GM12891 (cell line): ENCODE measurements at regions not wholly inside any gene's neighbourhood (a gene's known extent, or its start where the extent isn't known, plus 50 kb on each side); places are given as distances from the start of the nearest gene placed in this dataset.

Experiments
- DNase-seq: peaks from one replicate; pipeline ENCODE4 v3.0.0; 2011; ENCODE audit warnings: low spot score; ENCODE audit not compliant: insufficient read length
- FAIRE-seq: peaks from 2 replicates; lab custom pipeline; 2011; peaks lifted over from hg19 to GRCh38; lab: Jason Lieb, UNC
- PAX5 ChIP-seq: IDR thresholded peaks from 2 replicates; pipeline ENCODE4 v1.6.1; 2011; ENCODE audit warnings: low read length, moderate library complexity, mild to moderate bottlenecking; ENCODE audit not compliant: insufficient read depth, severe bottlenecking
- POLR2A ChIP-seq: IDR thresholded peaks from 2 replicates; pipeline ENCODE4 v1.6.1; 2011; ENCODE audit warnings: low read depth, low read length, control low read depth
- POLR2AphosphoS5 ChIP-seq: IDR thresholded peaks from 2 replicates; pipeline ENCODE4 v1.6.1; 2011; ENCODE audit warnings: low read depth, low read length, control low read depth
- POU2F2 ChIP-seq: IDR thresholded peaks from 2 replicates; pipeline ENCODE4 v1.6.1; 2011; ENCODE audit warnings: low read depth, mild to moderate bottlenecking, control low read depth, low read length, moderate library complexity
- SPI1 ChIP-seq: IDR thresholded peaks from 2 replicates; pipeline ENCODE4 v1.6.1; 2011; ENCODE audit warnings: low read depth, low read length, control low read depth
- TAF1 ChIP-seq: IDR thresholded peaks from 2 replicates; pipeline ENCODE4 v1.6.1; 2011; ENCODE audit warnings: low read depth, low read length, control low read depth

GRCh38 chr3:94539937-94540336 lies 477.1 kb downstream of the NSUN3 start:
- no peak for FAIRE-seq
- TF ChIP-seq SPI1 (no peak), POLR2A (no peak), POLR2AphosphoS5 (no peak)
- no peak for DNase-seq

GRCh38 chr3:94543161-94543560 lies 480.3 kb downstream of the NSUN3 start:
- DNase-seq (no peak), FAIRE-seq (no peak)
- TF ChIP-seq POLR2A: no peak
- TF ChIP-seq POLR2AphosphoS5: no peak
- TF ChIP-seq SPI1: no peak
- no peak for TF ChIP-seq POU2F2
- TF ChIP-seq PAX5: no peak
- TF ChIP-seq TAF1: no peak

GRCh38 chr3:94544131-94544789 lies 481.4 kb downstream of the NSUN3 start:
- no peak for DNase-seq
- FAIRE-seq: no peak
- TF ChIP-seq PAX5: no peak
- TF ChIP-seq SPI1: no peak
- no peak for TF ChIP-seq POLR2AphosphoS5
- no peak for TF ChIP-seq POU2F2
- no peak for TF ChIP-seq POLR2A
- no peak for TF ChIP-seq TAF1

- TF ChIP-seq PAX5 (no peak), SPI1 (no peak), POU2F2 (no peak), POLR2A (no peak), TAF1 (no peak), POLR2AphosphoS5 (no peak)
- FAIRE-seq (no peak), DNase-seq (no peak)
Observed at GRCh38 chr3:94548581-94549316, 485.9 kb downstream of the NSUN3 start.

- DNase-seq (no peak), FAIRE-seq (no peak)
- TF ChIP-seq POU2F2: no peak
Observed at GRCh38 chr3:94561094-94561493, 498.2 kb downstream of the NSUN3 start.

GRCh38 chr3:94564247-94564646 lies 501.4 kb downstream of the NSUN3 start:
- FAIRE-seq (no peak), DNase-seq (no peak)
- TF ChIP-seq POU2F2 (no peak), POLR2A (no peak), POLR2AphosphoS5 (no peak), TAF1 (no peak), PAX5 (no peak), SPI1 (no peak)

GRCh38 chr3:94568041-94568440 lies 505.2 kb downstream of the NSUN3 start:
- TF ChIP-seq POLR2A (no peak), PAX5 (no peak), TAF1 (no peak), POLR2AphosphoS5 (no peak), SPI1 (no peak), POU2F2 (no peak)
- no peak for DNase-seq
- FAIRE-seq: no peak

- no peak for DNase-seq
- no peak for TF ChIP-seq POLR2AphosphoS5
- TF ChIP-seq TAF1: no peak
- no peak for TF ChIP-seq POU2F2
- TF ChIP-seq POLR2A: no peak
- TF ChIP-seq SPI1: no peak
- TF ChIP-seq PAX5: no peak
- FAIRE-seq: no peak
Observed at GRCh38 chr3:94573337-94573736, 510.5 kb downstream of the NSUN3 start.

- no peak for FAIRE-seq
- no peak for DNase-seq
- no peak for TF ChIP-seq SPI1
- TF ChIP-seq POU2F2: no peak
- TF ChIP-seq POLR2AphosphoS5: no peak
- TF ChIP-seq PAX5: no peak
- no peak for TF ChIP-seq TAF1
- TF ChIP-seq POLR2A: no peak
Observed at GRCh38 chr3:94587291-94587690, 524.4 kb downstream of the NSUN3 start.

GRCh38 chr3:94593526-94594150 lies 530.8 kb downstream of the NSUN3 start:
- TF ChIP-seq POLR2A: no peak
- TF ChIP-seq TAF1: no peak
- TF ChIP-seq POLR2AphosphoS5: no peak
- no peak for TF ChIP-seq POU2F2
- TF ChIP-seq SPI1: no peak
- no peak for FAIRE-seq
- DNase-seq: no peak
